ENCODE measurements at regions not wholly inside any gene's neighbourhood (a gene's known extent, or its start where the extent isn't known, plus 50 kb on each side); places are given as distances from the start of the nearest gene placed in this dataset.

DNA sequence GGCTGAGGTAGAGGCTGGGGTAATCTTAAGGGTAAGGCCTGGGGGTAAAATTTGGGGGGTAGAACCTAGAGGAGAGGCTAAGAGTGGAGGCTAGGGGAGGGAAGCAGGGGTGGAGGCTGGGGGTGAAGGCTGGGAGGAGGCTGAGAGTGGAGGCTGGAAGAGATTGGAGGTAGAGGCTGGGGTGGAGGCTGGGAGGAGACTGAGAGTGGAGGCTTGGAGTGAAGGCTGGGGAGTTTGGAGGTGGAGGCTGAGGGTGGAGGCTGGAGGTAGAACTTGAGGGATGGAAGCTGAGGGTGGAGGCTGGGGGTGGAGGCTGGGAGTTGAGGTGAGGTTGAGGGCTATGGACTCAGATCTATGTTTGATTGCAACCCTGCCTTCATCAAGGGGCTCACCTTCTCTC, 333.6 kb downstream of the C16orf95 start:
- no peak for DNase-seq

DNA sequence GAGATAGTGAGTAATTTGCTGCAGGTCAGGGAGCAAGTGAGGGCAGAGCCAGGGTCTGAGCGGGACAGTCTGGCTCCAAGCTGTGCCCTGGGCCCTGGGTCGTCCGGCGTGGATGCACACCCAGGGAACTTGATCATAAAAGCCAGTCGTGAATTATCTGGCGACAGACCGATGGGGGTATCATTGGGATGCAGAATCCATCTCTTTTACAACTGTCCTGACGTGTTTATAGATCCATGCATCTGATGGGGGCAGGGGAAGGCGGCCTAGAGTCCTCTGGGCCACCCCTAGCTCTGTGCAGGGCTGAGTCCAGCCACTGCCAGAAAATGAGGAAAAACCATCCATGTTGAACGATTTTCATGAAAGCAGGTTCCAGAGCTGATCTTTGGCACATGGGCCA, 332.8 kb downstream of the C16orf95 start:
- no peak for DNase-seq

- DNase-seq, result no peak
These were observed 332.1 kb downstream of the C16orf95 start for GRCh38 chr16:86984991-86985647.

DNA sequence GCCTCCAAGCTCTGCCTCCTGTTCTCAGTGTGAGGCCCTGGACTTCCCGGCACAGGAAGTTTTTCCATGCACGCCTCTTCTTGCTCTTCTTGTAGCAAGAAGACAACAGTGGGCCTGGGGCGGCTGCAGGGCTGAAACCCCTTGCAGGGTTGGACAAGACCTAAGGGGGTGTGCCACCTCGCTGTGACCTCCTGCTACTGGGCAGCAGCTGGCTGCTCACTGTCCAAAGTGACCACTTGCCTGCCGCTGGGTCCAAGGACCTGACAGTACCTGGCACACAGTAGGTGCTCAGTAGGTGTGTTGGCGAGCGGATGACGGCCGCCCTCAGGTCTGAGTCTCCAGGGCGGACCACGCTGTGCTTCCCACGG, 331.6 kb downstream of the C16orf95 start:
- no peak for DNase-seq

GRCh38 chr16:86986136-86986535, 331.1 kb downstream of the C16orf95 start:
- no peak for DNase-seq

- DNase-seq, result no peak
These were observed 330.2 kb downstream of the C16orf95 start for GRCh38 chr16:86986809-86987487.

DNA sequence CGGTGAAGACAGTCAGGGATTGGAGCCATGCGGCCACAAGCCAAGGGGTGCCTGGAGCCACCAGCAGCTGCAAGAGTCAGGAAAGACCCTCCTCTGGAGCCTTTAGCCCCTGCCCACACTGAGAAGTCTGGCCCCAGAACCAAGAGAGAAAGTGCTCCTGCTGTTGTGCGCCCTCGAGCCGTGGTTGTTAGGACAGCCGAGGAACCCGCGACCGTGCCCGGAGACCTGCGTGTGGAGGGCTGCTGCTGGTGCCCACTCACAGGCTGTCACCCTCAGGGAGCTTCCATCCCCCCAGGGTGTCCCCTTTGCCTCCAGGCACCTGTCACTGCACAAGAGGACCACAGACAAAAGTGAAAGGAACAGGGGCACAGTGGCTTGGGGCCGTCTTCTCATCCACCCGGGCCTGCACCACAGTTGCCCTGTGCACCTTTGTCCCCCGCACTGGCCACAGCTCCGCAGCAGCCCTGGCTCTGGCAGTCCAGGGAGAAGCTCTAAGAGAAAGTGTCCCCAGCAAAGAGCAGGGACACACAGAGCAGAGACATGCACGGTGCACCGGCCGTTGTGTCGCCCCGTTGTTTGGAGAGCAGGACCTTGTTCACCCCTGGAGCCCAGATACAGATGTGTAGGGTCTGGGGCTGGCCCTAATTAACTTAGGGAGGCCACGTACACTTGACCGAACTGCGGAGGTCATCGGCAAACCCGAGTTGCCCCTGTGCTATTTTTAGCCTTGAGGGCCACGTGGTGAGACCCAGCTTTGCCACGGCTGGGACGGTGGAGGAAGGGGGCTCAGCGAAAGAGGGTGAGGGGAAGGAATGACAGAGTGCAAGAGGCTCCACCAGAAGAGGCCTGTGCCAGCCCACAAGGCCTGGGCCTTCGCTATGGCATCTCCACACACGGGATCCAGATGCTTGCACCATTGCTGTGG, 329.2 kb downstream of the C16orf95 start:
- DNase-seq, result no peak

- DNase-seq, result peak; percentile 67
These were observed 328.1 kb downstream of the C16orf95 start for GRCh38 chr16:86988920-86989696.

GRCh38 chr16:86990451-86990850, 326.7 kb downstream of the C16orf95 start:
- DNase-seq, result no peak

GRCh38 chr16:86991679-86992078, 325.5 kb downstream of the C16orf95 start:
- DNase-seq, result no peak

- DNase-seq, result no peak
These were observed 324.6 kb downstream of the C16orf95 start for GRCh38 chr16:86992587-86992986.

GRCh38 chr16:86993426-86994110, 323.6 kb downstream of the C16orf95 start:
- DNase-seq, result no peak

GRCh38 chr16:86994215-86994614, 323.0 kb downstream of the C16orf95 start:
- DNase-seq, result no peak

- DNase-seq, result peak; percentile 62
These were observed 322.5 kb downstream of the C16orf95 start for GRCh38 chr16:86994651-86995171.

DNA sequence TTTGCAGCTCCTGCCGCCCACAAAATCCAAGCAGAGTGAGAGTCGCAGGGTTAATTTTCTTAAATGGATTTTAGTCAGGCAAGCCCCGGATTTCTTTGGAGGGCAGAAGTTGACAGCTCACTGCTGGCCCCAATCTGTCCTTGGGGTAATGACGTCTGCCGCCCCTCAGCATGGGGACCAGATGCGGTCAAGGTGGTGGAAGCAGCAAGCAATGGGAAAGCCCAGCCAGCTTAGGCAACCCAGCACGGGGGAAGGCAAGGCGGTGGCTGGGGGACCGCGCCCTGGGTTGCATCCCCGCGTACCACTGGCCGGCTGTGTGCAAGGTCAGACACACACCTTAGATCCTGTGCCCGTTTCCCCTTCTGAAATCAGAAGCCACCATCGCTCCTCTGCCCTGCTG, 321.7 kb downstream of the C16orf95 start:
- DNase-seq, result no peak

- DNase-seq, result no peak
These were observed 321.1 kb downstream of the C16orf95 start for GRCh38 chr16:86996081-86996480.

DNA sequence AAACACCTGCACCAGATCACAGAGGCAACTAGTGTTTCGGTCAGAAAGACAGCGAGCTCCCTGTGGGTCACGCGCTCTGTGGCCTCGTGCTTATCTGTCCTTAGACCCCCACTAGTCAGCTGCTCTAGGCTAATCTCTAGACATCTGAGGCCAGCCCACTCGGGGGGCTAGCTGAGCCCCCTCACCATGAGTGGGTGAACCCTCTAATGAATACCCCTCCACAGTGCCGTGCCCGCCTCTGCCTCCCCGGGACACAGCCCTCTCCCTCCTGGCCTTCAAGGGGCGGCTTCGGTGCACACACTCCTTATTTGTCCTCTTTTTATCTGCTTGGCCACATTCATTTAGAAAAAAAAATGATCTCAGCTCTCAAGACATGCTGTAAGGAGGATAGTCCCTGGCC, 320.1 kb downstream of the C16orf95 start:
- no peak for DNase-seq

GRCh38 chr16:86998196-86999001, 318.8 kb downstream of the C16orf95 start:
- DNase-seq, result no peak

GRCh38 chr16:87000001-87000400, 317.2 kb downstream of the C16orf95 start:
- no peak for DNase-seq

DNA sequence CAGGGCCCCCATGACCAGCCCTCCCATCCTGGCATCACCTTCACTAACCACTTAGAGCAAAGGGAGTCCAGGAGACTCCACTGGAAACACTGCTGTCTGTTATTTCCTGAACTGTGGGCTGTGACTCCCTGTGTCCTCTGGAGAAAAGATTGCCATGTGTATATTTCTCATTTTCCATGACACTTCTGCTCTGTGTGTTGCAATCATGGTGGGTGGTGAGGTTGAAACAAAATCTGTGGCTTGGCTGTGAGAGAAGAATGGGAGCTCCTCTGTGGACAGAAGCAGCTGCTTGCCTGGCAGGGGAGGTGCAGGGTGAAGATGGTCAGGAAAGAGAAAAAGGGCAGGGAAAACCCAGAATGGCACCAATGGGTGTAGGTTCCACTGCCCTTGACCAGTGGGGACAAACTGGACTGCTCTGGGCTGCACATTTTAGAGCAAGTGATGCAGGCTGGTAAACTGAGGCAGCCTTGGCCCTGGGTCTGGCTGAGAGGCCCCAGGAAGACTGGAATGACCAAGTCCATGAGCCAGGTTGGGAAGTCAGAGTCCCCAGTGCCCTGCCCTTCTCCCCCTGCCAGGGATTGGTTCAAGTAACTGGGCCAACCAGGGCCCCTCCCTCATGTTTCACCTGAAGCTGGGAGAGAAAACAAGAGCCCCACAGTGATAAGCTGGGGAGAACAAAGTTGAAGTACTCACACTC, 314.3 kb downstream of the C16orf95 start:
- DNase-seq, result no peak
